ENCODE measurements at regions not wholly inside any gene's neighbourhood (a gene's known extent, or its start where the extent isn't known, plus 50 kb on each side); places are given as distances from the start of the nearest gene placed in this dataset.

GRCh38 chr5:23614422-23614821, 107.0 kb downstream of the PRDM9 start:
- TF ChIP-seq, protein P1, sequence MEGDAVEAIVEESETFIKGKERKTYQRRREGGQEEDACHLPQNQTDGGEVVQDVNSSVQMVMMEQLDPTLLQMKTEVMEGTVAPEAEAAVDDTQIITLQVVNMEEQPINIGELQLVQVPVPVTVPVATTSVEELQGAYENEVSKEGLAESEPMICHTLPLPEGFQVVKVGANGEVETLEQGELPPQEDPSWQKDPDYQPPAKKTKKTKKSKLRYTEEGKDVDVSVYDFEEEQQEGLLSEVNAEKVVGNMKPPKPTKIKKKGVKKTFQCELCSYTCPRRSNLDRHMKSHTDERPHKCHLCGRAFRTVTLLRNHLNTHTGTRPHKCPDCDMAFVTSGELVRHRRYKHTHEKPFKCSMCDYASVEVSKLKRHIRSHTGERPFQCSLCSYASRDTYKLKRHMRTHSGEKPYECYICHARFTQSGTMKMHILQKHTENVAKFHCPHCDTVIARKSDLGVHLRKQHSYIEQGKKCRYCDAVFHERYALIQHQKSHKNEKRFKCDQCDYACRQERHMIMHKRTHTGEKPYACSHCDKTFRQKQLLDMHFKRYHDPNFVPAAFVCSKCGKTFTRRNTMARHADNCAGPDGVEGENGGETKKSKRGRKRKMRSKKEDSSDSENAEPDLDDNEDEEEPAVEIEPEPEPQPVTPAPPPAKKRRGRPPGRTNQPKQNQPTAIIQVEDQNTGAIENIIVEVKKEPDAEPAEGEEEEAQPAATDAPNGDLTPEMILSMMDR (IDR thresholded peaks at IDR 0.05) = no peak
- TF ChIP-seq ZFX (IDR thresholded peaks at IDR 0.05; ENCODE audit: borderline replicate concordance) = no peak

Data from 22Rv1 (cell line).